H9 (cell line): ENCODE measurements at regions not wholly inside any gene's neighbourhood (a gene's known extent, or its start where the extent isn't known, plus 50 kb on each side); places are given as distances from the start of the nearest gene placed in this dataset.

Experiments used
- DNase-seq: peaks from one replicate; pipeline ENCODE4 v3.0.0-alpha.2; 2017
- H2AFZ ChIP-seq: one replicate; pipeline ENCODE4 v1.6.1; 2013; ENCODE audit warnings: mild to moderate bottlenecking, low read length, control low read depth, moderate library complexity
- H2AK5ac ChIP-seq: 2 replicates; pipeline ENCODE4 v1.6.1; 2013; ENCODE audit warnings: low read length, control low read depth, mixed read lengths; ENCODE audit not compliant: insufficient read length
- H2BK120ac ChIP-seq: one replicate; pipeline ENCODE4 v1.6.1; 2013; ENCODE audit warnings: low read depth, mild to moderate bottlenecking, low read length, control low read depth, inconsistent platforms; ENCODE audit not compliant: poor library complexity, severe bottlenecking
- H2BK12ac ChIP-seq: 2 replicates; pipeline ENCODE4 v1.6.1; 2013; ENCODE audit warnings: low read length, control low read depth, mixed read lengths, low read depth; ENCODE audit not compliant: insufficient read length
- H2BK15ac ChIP-seq: 2 replicates; pipeline ENCODE4 v1.6.1; 2013; ENCODE audit warnings: low read depth, low read length, control low read depth
- H2BK20ac ChIP-seq: one replicate; pipeline ENCODE4 v1.6.1; 2013; ENCODE audit warnings: low read depth, mild to moderate bottlenecking, low read length, control low read depth, inconsistent platforms; ENCODE audit not compliant: poor library complexity, severe bottlenecking
- H2BK5ac ChIP-seq: 2 replicates; pipeline ENCODE4 v1.6.1; 2013; ENCODE audit warnings: low read length, control low read depth, mixed read lengths; ENCODE audit not compliant: insufficient read length
- H3K14ac ChIP-seq: 2 replicates; pipeline ENCODE4 v1.6.1; 2013; ENCODE audit warnings: low read length, control low read depth; ENCODE audit not compliant: insufficient read depth
- H3K18ac ChIP-seq: 2 replicates; pipeline ENCODE4 v1.6.1; 2013; ENCODE audit warnings: low read depth, mild to moderate bottlenecking, mixed read lengths, low read length, control low read depth; ENCODE audit not compliant: insufficient read length
- H3K23ac ChIP-seq: 2 replicates; pipeline ENCODE4 v1.6.1; 2013; ENCODE audit warnings: low read length, control low read depth, mixed read lengths, low read depth; ENCODE audit not compliant: insufficient read length
- H3K23me2 ChIP-seq: 2 replicates; pipeline ENCODE4 v1.6.1; 2013; ENCODE audit warnings: low read depth, mild to moderate bottlenecking, mixed read lengths, low read length, control low read depth; ENCODE audit not compliant: insufficient read length, poor library complexity, severe bottlenecking
- H3K27ac ChIP-seq: 2 replicates; pipeline ENCODE4 v1.5.1; 2013; ENCODE audit warnings: low read length, control low read depth, mixed read lengths, low read depth; ENCODE audit not compliant: insufficient read length
- H3K27me3 ChIP-seq: 2 replicates; pipeline ENCODE4 v1.6.1; 2013; ENCODE audit warnings: low read length, control low read depth, inconsistent platforms; ENCODE audit not compliant: insufficient read depth
- H3K4ac ChIP-seq: 2 replicates; pipeline ENCODE4 v1.6.1; 2013; ENCODE audit warnings: low read depth, mild to moderate bottlenecking, control low read depth, inconsistent platforms, low read length, moderate library complexity
- H3K4me1 ChIP-seq: 2 replicates; pipeline ENCODE4 v1.6.1; 2013; ENCODE audit warnings: low read length, control low read depth, inconsistent platforms; ENCODE audit not compliant: insufficient read depth
- H3K4me2 ChIP-seq: 2 replicates; pipeline ENCODE4 v1.6.1; 2013; ENCODE audit warnings: low read length, control low read depth, mixed read lengths; ENCODE audit not compliant: insufficient read length, insufficient read depth
- H3K56ac ChIP-seq: 2 replicates; pipeline ENCODE4 v1.6.1; 2013; ENCODE audit warnings: low read depth, mild to moderate bottlenecking, mixed read lengths, low read length, control low read depth; ENCODE audit not compliant: insufficient read length
- H3K79me1 ChIP-seq: 2 replicates; pipeline ENCODE4 v1.6.1; 2013; ENCODE audit warnings: low read depth, mild to moderate bottlenecking, moderate library complexity, low read length, control low read depth, inconsistent platforms; ENCODE audit not compliant: insufficient read depth, poor library complexity, severe bottlenecking
- H3K79me2 ChIP-seq: 2 replicates; pipeline ENCODE4 v1.6.1; 2013; ENCODE audit warnings: low read length, control low read depth, inconsistent platforms; ENCODE audit not compliant: insufficient read depth
- H3K9ac ChIP-seq: 2 replicates; pipeline ENCODE4 v1.6.1; 2013; ENCODE audit warnings: low read length, control low read depth, mixed read lengths; ENCODE audit not compliant: insufficient read length; ENCODE audit errors: extremely low read depth
- H3K9me3 ChIP-seq: one replicate; pipeline ENCODE4 v1.6.1; 2013; ENCODE audit warnings: low read depth, low read length, inconsistent platforms; ENCODE audit not compliant: control insufficient read depth
- H3T11ph ChIP-seq: one replicate; pipeline ENCODE4 v1.6.1; 2013; ENCODE audit warnings: mild to moderate bottlenecking, low read length, control low read depth, inconsistent platforms
- H4K20me1 ChIP-seq: one replicate; pipeline ENCODE4 v1.6.1; 2013; ENCODE audit not compliant: control insufficient read depth, insufficient read length, insufficient read depth
- H4K5ac ChIP-seq: 2 replicates; pipeline ENCODE4 v1.6.1; 2013; ENCODE audit warnings: low read depth, mild to moderate bottlenecking, mixed read lengths, low read length, control low read depth; ENCODE audit not compliant: insufficient read length
- H4K8ac ChIP-seq: replicated peaks from 2 replicates; pipeline ENCODE4 v1.6.1; 2013; ENCODE audit warnings: low read length, control low read depth, mixed read lengths, low read depth; ENCODE audit not compliant: insufficient read length
- H4K91ac ChIP-seq: 2 replicates; pipeline ENCODE4 v1.6.1; 2013; ENCODE audit warnings: low read depth, mild to moderate bottlenecking, moderate library complexity, mixed read lengths, low read length, control low read depth; ENCODE audit not compliant: insufficient read length
- H3K27ac Mint-ChIP-seq, 3 experiments: 2 replicates in 2 of 3; 3 replicates in 1 of 3; pipeline ENCODE4 v1.8.0; 2020 to 2021; ENCODE audit warnings: mixed read lengths in 3 of 3, mild to moderate bottlenecking in 1 of 3, moderate library complexity in 1 of 3
- H3K27me3 Mint-ChIP-seq: 2 replicates; pipeline ENCODE4 v1.8.0; 2021; ENCODE audit warnings: low read depth, mild to moderate bottlenecking, moderate library complexity, mixed read lengths
- H3K36me3 Mint-ChIP-seq, 3 experiments: 2 replicates in 2 of 3; 3 replicates in 1 of 3; pipeline ENCODE4 v1.8.0; 2020 to 2021; ENCODE audit warnings: low read depth in 3 of 3, mixed read lengths in 3 of 3; ENCODE audit not compliant: insufficient read depth in 1 of 3
- H3K4me1 Mint-ChIP-seq, 2 experiments: 2 replicates each; pipeline ENCODE4 v1.8.0; 2020; ENCODE audit warnings: mixed read lengths in 2 of 2
- H3K4me3 Mint-ChIP-seq, 2 experiments: 2 replicates in 1 of 2; 3 replicates in 1 of 2; pipeline ENCODE4 v1.8.0; 2020 to 2021; ENCODE audit warnings: mild to moderate bottlenecking in 2 of 2, mixed read lengths in 2 of 2, moderate library complexity in 1 of 2
- H3K9me3 Mint-ChIP-seq, 2 experiments: 2 replicates in 1 of 2; 3 replicates in 1 of 2; pipeline ENCODE4 v1.8.0; 2020; ENCODE audit warnings: mild to moderate bottlenecking in 2 of 2, mixed read lengths in 2 of 2, moderate library complexity in 1 of 2
- CTCF ChIP-seq: fragments of 200-600 bp; sonication (generic); conservative IDR thresholded peaks from 3 replicates; pipeline ENCODE4 v1.8.0; 2021; ENCODE audit warnings: antibody characterized with exemption, mild to moderate bottlenecking

DNA sequence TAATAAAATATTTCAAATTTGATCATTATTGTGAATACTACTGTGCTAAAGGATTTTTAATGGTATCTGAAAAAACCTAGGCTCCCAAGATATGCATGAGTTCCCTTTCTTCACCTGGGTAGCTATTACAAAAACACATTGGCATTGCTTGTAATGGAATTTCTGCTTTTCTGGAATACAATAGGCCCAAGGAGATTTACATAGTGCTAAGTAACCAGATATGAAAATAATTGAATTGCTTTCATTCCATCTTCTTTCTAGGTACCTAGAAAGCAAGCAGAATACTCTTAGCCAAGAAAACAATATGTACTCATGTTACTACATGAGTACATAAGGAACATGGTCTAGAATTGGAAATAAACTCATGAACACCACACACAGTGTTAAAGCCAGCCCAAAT lies 291.9 kb downstream of the KCNC2 start:
- Mint-ChIP-seq H3K36me3 (no peaks in the 10 kb centered on the region; a peak in 1 of 7 replicates), H3K27ac (no peak overlapping the region), H3K4me1 (no peaks in the 10 kb centered on the region), H3K27me3 (no peaks in the 10 kb centered on the region), H3K9me3 (peaks cover 0 to 4% of the 10 kb centered on the region in 2 experiments; a peak in 2 of 5 replicates), H3K4me3 (no peak overlapping the region)
- Histone ChIP-seq H3K4me1 (no peaks in the 10 kb centered on the region), H3K23me2 (no peaks in the 10 kb centered on the region), H3K79me2 (no peaks in the 10 kb centered on the region), H3K79me1 (no peaks in the 10 kb centered on the region), H2AK5ac (no peak overlapping the region), H3K9me3 (no peaks in the 10 kb centered on the region), H4K5ac (no peak overlapping the region), H4K8ac (no peak overlapping the region), H3K27me3 (no peaks in the 10 kb centered on the region), H4K91ac (no peak overlapping the region), H3K4ac (no peak overlapping the region), H3K18ac (no peak overlapping the region), H2BK15ac (no peak overlapping the region), H2BK120ac (no peak overlapping the region), H3K56ac (no peak overlapping the region), H3K4me2 (no peak overlapping the region), H2BK12ac (no peak overlapping the region), H3K9ac (no peak overlapping the region), H2BK5ac (no peak overlapping the region), H2BK20ac (no peak overlapping the region), H4K20me1 (peaks cover 2% of the 10 kb centered on the region), H3K14ac (no peak overlapping the region), H3K23ac (no peak overlapping the region), H2AFZ (no peak overlapping the region), H3K27ac (no peak overlapping the region), H3T11ph (no peak overlapping the region)
- no peak for TF ChIP-seq CTCF
- DNase-seq, result no peak
